HEK293 (cell line): ENCODE measurements at regions not wholly inside any gene's neighbourhood (a gene's known extent, or its start where the extent isn't known, plus 50 kb on each side); places are given as distances from the start of the nearest gene placed in this dataset.

ENCODE experiments used
- CTCF ChIA-PET: fragments of 350-600 bp; formaldehyde crosslinking; extraction: SDS; loops from one replicate; lab custom pipeline; 2021; ENCODE audit warnings: antibody characterized with exemption; lab: Yijun Ruan, JAX
- POLR2A ChIA-PET: fragments of 300-600 bp; formaldehyde crosslinking; extraction: SDS; loops from one replicate; lab custom pipeline; 2020; ENCODE audit warnings: antibody characterized with exemption, inconsistent platforms; lab: Yijun Ruan, JAX
- H3K27ac ChIP-seq: fragments of 200-500 bp; sonication (Bioruptor generic); 2 replicates; pipeline ENCODE4 v1.5.1; 2014; ENCODE audit warnings: low read depth, low read length, control low read depth, inconsistent platforms; ENCODE audit errors: extremely low read depth
- H3K36me3 ChIP-seq, 2 experiments: fragments of 200-500 bp in 1 of 2; sonication (Bioruptor generic) in 1 of 2; 1 replicate in 1 of 2; 2 replicates in 1 of 2; pipeline ENCODE4 v1.5.1; 2014 to 2017; ENCODE audit warnings: inconsistent platforms in 2 of 2, low read length in 2 of 2; ENCODE audit not compliant: control insufficient read depth in 2 of 2, insufficient read depth in 1 of 2
- H3K4me1 ChIP-seq: fragments of 200-500 bp; sonication (Bioruptor generic); 2 replicates; pipeline ENCODE4 v1.5.1; 2014; ENCODE audit warnings: mild to moderate bottlenecking, low read length, inconsistent platforms; ENCODE audit not compliant: control insufficient read depth, insufficient read depth
- H3K4me3 ChIP-seq: 2 replicates; pipeline ENCODE4 v1.5.1; 2011; ENCODE audit warnings: low read depth, mild to moderate bottlenecking, control low read depth, low read length, moderate library complexity
- H3K9me3 ChIP-seq: fragments of 200-500 bp; sonication (Bioruptor generic); 2 replicates; pipeline ENCODE4 v1.5.1; 2014; ENCODE audit warnings: low read depth, low read length, inconsistent platforms; ENCODE audit not compliant: control insufficient read depth, insufficient read depth
- HOXA7 ChIP-seq: sonication (generic); formaldehyde crosslinking; IDR thresholded peaks from 2 replicates; pipeline ENCODE4 v1.8.1; 2022; ENCODE audit warnings: missing genetic modification reagents, borderline replicate concordance
- IKZF3 ChIP-seq: fragments of 450-650 bp; IDR thresholded peaks from 2 replicates; pipeline ENCODE4 v1.5.0; 2018; ENCODE audit warnings: missing biosample characterization, mild to moderate bottlenecking, missing genetic modification characterization, moderate library complexity
- KLF7 ChIP-seq: fragments of 450-650 bp; formaldehyde crosslinking; IDR thresholded peaks from 2 replicates; pipeline ENCODE4 v1.5.1; 2016; ENCODE audit warnings: missing biosample characterization, missing genetic modification characterization, borderline replicate concordance
- PRDM4 ChIP-seq: fragments of 450-650 bp; formaldehyde crosslinking; IDR thresholded peaks from 2 replicates; pipeline ENCODE4 v1.5.1; 2017; ENCODE audit warnings: missing biosample characterization, missing genetic modification characterization
- RBAK ChIP-seq: fragments of 450-650 bp; formaldehyde crosslinking; IDR thresholded peaks from 2 replicates; pipeline ENCODE4 v1.5.1; 2016; ENCODE audit warnings: missing biosample characterization, missing genetic modification characterization
- SALL2 ChIP-seq: fragments of 450-650 bp; formaldehyde crosslinking; IDR thresholded peaks from 2 replicates; pipeline ENCODE4 v1.5.0; 2017; ENCODE audit warnings: missing biosample characterization, mild to moderate bottlenecking, missing genetic modification characterization, borderline replicate concordance
- SETDB1 ChIP-seq: IDR thresholded peaks from one replicate; pipeline ENCODE4 v1.6.1; 2017; ENCODE audit warnings: mild to moderate bottlenecking, low read length, moderate library complexity, mixed read lengths; ENCODE audit not compliant: insufficient read length
- ZBTB26 ChIP-seq: fragments of 450-650 bp; formaldehyde crosslinking; optimal IDR thresholded peaks from 2 replicates; pipeline ENCODE3; 2016; ENCODE audit warnings: missing biosample characterization, mild to moderate bottlenecking, missing genetic modification characterization
- ZFP3 ChIP-seq: fragments of 450-650 bp; formaldehyde crosslinking; IDR thresholded peaks from 2 replicates; pipeline ENCODE4 v1.5.1; 2016; ENCODE audit warnings: low read depth, missing biosample characterization, missing genetic modification characterization
- ZNF132 ChIP-seq: fragments of 450-650 bp; formaldehyde crosslinking; IDR thresholded peaks from 2 replicates; pipeline ENCODE4 v1.5.1; 2017; ENCODE audit warnings: missing biosample characterization, missing genetic modification characterization, borderline replicate concordance
- ZNF248 ChIP-seq: fragments of 450-650 bp; formaldehyde crosslinking; IDR thresholded peaks from 2 replicates; pipeline ENCODE4 v1.5.1; 2017; ENCODE audit warnings: missing biosample characterization, missing genetic modification characterization
- ZNF473 ChIP-seq: fragments of 450-650 bp; formaldehyde crosslinking; IDR thresholded peaks from 2 replicates; pipeline ENCODE4 v1.5.1; 2017; ENCODE audit warnings: missing biosample characterization, missing genetic modification characterization
- ZNF488 ChIP-seq: fragments of 450-650 bp; formaldehyde crosslinking; IDR thresholded peaks from 2 replicates; pipeline ENCODE4 v1.5.1; 2016; ENCODE audit warnings: missing biosample characterization, missing genetic modification characterization
- ZNF514 ChIP-seq: fragments of 450-650 bp; formaldehyde crosslinking; IDR thresholded peaks from 2 replicates; pipeline ENCODE4 v1.5.1; 2016; ENCODE audit warnings: missing biosample characterization, missing genetic modification characterization
- ZNF530 ChIP-seq: fragments of 450-650 bp; formaldehyde crosslinking; IDR thresholded peaks from 2 replicates; pipeline ENCODE4 v1.5.1; 2016; ENCODE audit warnings: low read depth, missing biosample characterization, missing genetic modification characterization
- ZNF549 ChIP-seq: fragments of 450-650 bp; IDR thresholded peaks from 2 replicates; pipeline ENCODE4 v1.5.1; 2018; ENCODE audit warnings: missing biosample characterization, missing genetic modification characterization, mild to moderate bottlenecking, inconsistent platforms, moderate library complexity
- ZNF610 ChIP-seq: fragments of 450-650 bp; formaldehyde crosslinking; IDR thresholded peaks from 2 replicates; pipeline ENCODE4 v1.5.1; 2016; ENCODE audit warnings: missing biosample characterization, missing genetic modification characterization, borderline replicate concordance
- ZNF658 ChIP-seq: fragments of 450-650 bp; formaldehyde crosslinking; IDR thresholded peaks from 2 replicates; pipeline ENCODE4; 2016; ENCODE audit warnings: missing biosample characterization, missing genetic modification characterization
- ZNF677 ChIP-seq: fragments of 450-650 bp; IDR thresholded peaks from 2 replicates; pipeline ENCODE4 v1.5.0; 2018; ENCODE audit warnings: missing biosample characterization, mild to moderate bottlenecking, missing genetic modification characterization, moderate library complexity
- ZNF791 ChIP-seq: fragments of 450-650 bp; formaldehyde crosslinking; IDR thresholded peaks from 2 replicates; pipeline ENCODE4 v1.5.1; 2016; ENCODE audit warnings: missing biosample characterization, missing genetic modification characterization
- TF ChIP-seq, protein P1 (sequence below): fragments of 450-650 bp; formaldehyde crosslinking; IDR thresholded peaks from 2 replicates; pipeline ENCODE4 v1.5.1; 2017; ENCODE audit warnings: missing biosample characterization, missing genetic modification characterization
- TF ChIP-seq, protein P2 (sequence below): fragments of 450-650 bp; formaldehyde crosslinking; IDR thresholded peaks from 2 replicates; pipeline ENCODE4 v1.5.1; 2017; ENCODE audit warnings: missing biosample characterization, missing genetic modification characterization

DNA sequence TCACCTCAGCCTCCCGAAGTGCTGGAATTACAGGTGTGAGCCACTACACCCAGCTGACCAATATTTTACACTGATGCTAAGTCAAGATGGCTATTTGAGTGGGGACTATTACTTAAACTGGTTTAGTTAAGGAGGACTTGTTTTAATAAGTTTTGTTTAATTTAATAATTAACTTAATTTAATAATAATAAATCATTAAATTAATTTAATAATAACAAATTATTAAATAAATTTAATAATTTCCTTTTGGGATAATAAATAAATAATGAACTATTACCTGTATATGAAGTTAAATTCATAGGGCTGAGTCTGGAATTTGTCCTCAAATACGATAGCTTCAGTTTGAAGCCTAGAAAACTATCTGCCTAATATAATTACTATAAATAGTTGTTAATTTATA, 665.1 kb upstream of the COX7C start:
- no peak overlapping the region for H3K4me3 ChIP-seq
- ChIA-PET CTCF (no interaction called here), POLR2A (no interaction called here)
- no peak overlapping the region for H3K27ac ChIP-seq
- H3K36me3 ChIP-seq: no peaks in the 10 kb centered on the region
- TF ChIP-seq ZBTB26 (tag by site-specific recombination) (no peak), ZNF658 (tag by site-specific recombination) (no peak), ZNF530 (tag by site-specific recombination) (no peak), KLF7 (tag by site-specific recombination) (no peak)
- TF ChIP-seq, protein P1, sequence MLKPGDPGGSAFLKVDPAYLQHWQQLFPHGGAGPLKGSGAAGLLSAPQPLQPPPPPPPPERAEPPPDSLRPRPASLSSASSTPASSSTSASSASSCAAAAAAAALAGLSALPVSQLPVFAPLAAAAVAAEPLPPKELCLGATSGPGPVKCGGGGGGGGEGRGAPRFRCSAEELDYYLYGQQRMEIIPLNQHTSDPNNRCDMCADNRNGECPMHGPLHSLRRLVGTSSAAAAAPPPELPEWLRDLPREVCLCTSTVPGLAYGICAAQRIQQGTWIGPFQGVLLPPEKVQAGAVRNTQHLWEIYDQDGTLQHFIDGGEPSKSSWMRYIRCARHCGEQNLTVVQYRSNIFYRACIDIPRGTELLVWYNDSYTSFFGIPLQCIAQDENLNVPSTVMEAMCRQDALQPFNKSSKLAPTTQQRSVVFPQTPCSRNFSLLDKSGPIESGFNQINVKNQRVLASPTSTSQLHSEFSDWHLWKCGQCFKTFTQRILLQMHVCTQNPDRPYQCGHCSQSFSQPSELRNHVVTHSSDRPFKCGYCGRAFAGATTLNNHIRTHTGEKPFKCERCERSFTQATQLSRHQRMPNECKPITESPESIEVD (tag by site-specific recombination): no peak
- no peaks in the 10 kb centered on the region for H3K4me1 ChIP-seq
- H3K9me3 ChIP-seq: no peaks in the 10 kb centered on the region

GRCh38 chr5:85967681-85968080, 650.1 kb upstream of the COX7C start:
- Histone ChIP-seq H3K4me3 (no peak overlapping the region), H3K9me3 (no peaks in the 10 kb centered on the region), H3K36me3 (no peaks in the 10 kb centered on the region), H3K4me1 (no peaks in the 10 kb centered on the region), H3K27ac (no peak overlapping the region)
- TF ChIP-seq ZNF610 (tag by site-specific recombination) (no peak), SETDB1 (peak; percentile 24), ZNF549 (tag by site-specific recombination) (no peak), SALL2 (tag by site-specific recombination) (no peak)
- ChIA-PET POLR2A (no interaction called here), CTCF (no interaction called here)

DNA sequence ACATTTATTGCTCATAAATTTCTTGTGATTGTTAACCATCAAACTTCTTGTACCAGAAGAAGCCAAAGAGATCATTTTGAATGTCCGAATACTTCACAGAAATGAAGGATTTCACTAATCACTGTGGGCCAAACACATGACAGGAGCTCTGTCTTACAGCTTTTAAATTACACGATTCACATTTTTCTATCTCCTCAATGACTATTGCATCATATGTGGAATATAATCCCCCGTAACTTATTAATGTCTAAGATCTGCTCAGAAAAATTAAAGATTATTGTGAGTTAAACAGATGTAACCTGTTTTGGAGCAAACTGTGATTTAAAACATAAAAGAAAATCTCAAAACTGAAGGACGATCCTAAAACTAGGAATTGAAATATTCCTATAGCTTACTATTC, 645.2 kb upstream of the COX7C start:
- no peak overlapping the region for H3K27ac ChIP-seq
- no peaks in the 10 kb centered on the region for H3K4me1 ChIP-seq
- H3K9me3 ChIP-seq: no peaks in the 10 kb centered on the region
- TF ChIP-seq ZNF677 (tag by site-specific recombination): no peak
- no peak for TF ChIP-seq RBAK (tag by site-specific recombination)
- no peak for TF ChIP-seq ZNF791 (tag by site-specific recombination)
- TF ChIP-seq ZNF473 (tag by site-specific recombination): no peak
- TF ChIP-seq ZNF514 (tag by site-specific recombination): no peak
- POLR2A ChIA-PET: no interaction called here
- H3K36me3 ChIP-seq: no peaks in the 10 kb centered on the region
- no peak overlapping the region for H3K4me3 ChIP-seq
- CTCF ChIA-PET: no interaction called here

GRCh38 chr5:85985167-85985566, 632.6 kb upstream of the COX7C start:
- ChIA-PET POLR2A (no interaction called here), CTCF (no interaction called here)
- H3K4me3 ChIP-seq: no peak overlapping the region
- H3K4me1 ChIP-seq: no peaks in the 10 kb centered on the region
- H3K36me3 ChIP-seq: no peaks in the 10 kb centered on the region
- no peaks in the 10 kb centered on the region for H3K9me3 ChIP-seq
- H3K27ac ChIP-seq: no peak overlapping the region
- TF ChIP-seq PRDM4 (tag by site-specific recombination) (no peak), ZNF488 (no peak), IKZF3 (tag by site-specific recombination) (no peak), ZNF248 (tag by site-specific recombination) (no peak), ZNF132 (no peak), HOXA7 (no peak), ZFP3 (tag by site-specific recombination) (no peak), ZNF473 (tag by site-specific recombination) (no peak)
- TF ChIP-seq, protein P2, sequence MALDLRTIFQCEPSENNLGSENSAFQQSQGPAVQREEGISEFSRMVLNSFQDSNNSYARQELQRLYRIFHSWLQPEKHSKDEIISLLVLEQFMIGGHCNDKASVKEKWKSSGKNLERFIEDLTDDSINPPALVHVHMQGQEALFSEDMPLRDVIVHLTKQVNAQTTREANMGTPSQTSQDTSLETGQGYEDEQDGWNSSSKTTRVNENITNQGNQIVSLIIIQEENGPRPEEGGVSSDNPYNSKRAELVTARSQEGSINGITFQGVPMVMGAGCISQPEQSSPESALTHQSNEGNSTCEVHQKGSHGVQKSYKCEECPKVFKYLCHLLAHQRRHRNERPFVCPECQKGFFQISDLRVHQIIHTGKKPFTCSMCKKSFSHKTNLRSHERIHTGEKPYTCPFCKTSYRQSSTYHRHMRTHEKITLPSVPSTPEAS: no peak
